Tibial nerve (tissue), 4 donors: ENCODE measurements at regions not wholly inside any gene's neighbourhood (a gene's known extent, or its start where the extent isn't known, plus 50 kb on each side); places are given as distances from the start of the nearest gene placed in this dataset.

Source experiments
- CTCF ChIP-seq, 5 experiments: fragments of 200-600 bp in 3 of 5; fragments of 450-650 bp in 2 of 5; sonication (generic) in 3 of 5; IDR thresholded peaks; one replicate each; pipeline ENCODE4 v1.5.1; 2016 to 2019; ENCODE audit warnings: antibody characterized with exemption in 5 of 5, mild to moderate bottlenecking in 3 of 5, moderate library complexity in 2 of 5
- EP300 ChIP-seq, 2 donors: sonication (generic); formaldehyde crosslinking; IDR thresholded peaks; one replicate each; pipeline ENCODE4 v1.6.1; 2017; ENCODE audit warnings: antibody characterized with exemption in 2 of 2, mild to moderate bottlenecking in 1 of 2
- POLR2A ChIP-seq, 2 donors: fragments of 450-650 bp; IDR thresholded peaks; one replicate each; pipeline ENCODE4 v1.6.1; 2017; ENCODE audit warnings: antibody characterized with exemption in 2 of 2, mild to moderate bottlenecking in 2 of 2, moderate library complexity in 2 of 2

- no peak for TF ChIP-seq CTCF (IDR thresholded peaks at IDR 0.05)
- TF ChIP-seq POLR2A (IDR thresholded peaks at IDR 0.05): no peak
- TF ChIP-seq EP300 (IDR thresholded peaks at IDR 0.05): no peak
Observed at GRCh38 chr11:111098091-111098490, 147.4 kb upstream of the POU2AF2 start.
